ENCODE measurements at regions not wholly inside any gene's neighbourhood (a gene's known extent, or its start where the extent isn't known, plus 50 kb on each side); places are given as distances from the start of the nearest gene placed in this dataset.

DNA sequence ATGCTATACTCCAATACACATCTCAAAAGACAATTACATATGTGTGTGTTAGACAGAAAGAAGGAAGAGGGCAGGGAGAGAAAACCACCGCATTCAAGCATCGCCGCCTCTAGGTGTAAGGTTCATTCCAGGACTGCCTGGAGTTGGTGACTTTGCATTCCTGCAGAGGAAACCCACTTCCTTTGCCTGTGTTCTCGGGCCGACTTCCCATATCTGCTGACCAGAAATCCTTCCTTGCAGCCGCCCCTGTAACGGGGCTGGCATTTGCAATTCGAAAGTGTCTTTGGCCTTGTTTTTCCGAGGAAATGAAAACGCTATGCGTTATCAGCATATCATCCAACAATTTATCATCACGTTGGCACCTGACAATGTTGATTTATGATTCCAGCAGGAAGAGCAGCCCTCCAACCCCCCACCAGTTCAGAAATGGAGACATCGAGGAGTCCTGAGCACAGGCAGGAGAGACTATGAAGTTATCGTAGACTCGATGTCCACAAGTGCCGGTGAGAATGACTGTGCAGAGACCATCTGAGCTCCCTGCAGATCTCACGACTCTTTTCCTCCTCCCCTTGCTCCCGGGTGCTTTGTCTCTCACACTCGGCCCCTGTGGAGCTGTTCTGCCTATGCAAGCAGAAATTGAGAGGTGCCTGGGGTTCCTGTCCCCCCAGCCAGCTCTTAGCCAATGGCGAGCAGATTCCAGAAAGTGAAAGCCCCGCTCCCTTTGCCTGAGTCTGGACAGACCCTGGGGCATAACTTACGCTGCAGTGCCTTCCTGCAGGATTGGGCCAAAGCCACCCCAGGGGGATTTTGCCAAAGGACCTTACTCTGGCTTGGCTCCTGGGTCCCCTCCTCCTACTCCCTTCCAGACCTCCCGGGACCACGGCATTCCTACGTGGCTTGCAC, 68.9 kb upstream of the FOXK1 start:
- peak; percentile 80 for DNase-seq (ENCODE audit: low read depth)

DNA sequence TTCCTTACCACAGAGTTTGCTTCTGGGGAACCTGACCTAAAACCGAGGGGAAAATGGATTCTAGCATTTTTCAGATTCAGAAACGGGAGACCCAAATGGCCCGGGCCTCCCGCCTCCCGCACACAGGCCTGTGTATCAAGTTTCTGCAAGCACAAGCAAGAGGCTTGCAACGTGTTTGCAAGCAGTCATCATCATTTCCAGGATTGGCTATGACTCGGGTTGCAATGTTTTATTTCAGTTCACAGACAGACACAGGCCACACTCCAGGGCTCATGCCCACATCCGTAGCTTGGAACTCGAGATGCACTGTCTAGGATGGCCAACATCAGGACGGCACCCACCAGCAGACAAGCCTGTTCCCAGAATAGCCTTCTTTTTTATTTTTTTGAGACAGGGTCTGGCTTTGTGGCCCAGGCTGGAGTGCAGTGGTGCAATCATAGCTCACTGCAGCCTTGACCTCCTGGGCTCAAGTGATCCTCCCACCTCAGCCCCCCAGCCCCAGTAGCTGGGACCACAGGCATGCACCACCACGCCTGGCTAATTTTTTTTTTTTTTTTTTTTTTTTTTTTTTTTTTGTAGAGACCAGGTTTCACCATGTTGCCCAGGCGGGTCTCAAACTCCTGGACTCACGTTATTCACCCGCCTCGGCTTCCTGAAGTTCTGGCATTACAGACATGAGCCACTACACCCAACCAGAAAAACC, 68.1 kb upstream of the FOXK1 start:
- DNase-seq (ENCODE audit: low read depth): peak; percentile 67

DNA sequence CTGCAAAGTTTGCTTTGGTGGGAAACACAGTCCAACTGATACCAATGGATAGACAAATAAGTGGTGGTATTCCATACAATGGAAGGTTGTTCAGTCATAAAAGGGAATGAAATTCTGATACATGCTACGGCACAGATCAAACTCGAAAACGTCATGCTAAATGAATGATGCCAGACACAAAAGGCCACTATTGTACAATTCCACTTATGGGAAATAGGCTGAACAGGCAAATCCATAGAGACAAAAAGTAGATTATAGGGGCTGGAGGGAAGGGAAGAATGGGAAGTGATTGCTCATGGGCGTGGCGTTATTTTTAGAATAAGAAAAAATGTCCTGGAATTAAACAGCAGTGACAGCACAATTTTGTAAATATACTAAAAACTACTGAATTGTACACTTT, 66.0 kb upstream of the FOXK1 start:
- DNase-seq (ENCODE audit: low read depth): no peak

DNA sequence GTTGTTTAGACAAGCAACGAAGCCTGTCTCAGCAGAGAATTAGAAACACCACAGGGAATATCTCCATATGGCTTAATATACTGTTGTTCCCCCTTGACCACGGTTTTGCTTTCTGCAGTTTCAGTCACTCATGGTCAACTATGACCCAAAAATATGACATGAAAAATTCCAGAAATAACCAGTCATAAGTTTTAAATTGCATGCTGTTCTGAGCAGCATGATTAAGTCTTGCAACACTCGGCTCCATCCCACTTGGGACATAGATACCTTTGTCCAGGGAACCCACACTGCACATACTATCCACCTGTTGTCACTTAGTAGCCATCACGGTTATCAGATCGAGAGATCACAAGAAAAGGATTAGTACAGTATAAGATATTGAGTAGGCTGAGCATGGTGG, 60.7 kb upstream of the FOXK1 start:
- no peak for DNase-seq (ENCODE audit: low read depth)

DNA sequence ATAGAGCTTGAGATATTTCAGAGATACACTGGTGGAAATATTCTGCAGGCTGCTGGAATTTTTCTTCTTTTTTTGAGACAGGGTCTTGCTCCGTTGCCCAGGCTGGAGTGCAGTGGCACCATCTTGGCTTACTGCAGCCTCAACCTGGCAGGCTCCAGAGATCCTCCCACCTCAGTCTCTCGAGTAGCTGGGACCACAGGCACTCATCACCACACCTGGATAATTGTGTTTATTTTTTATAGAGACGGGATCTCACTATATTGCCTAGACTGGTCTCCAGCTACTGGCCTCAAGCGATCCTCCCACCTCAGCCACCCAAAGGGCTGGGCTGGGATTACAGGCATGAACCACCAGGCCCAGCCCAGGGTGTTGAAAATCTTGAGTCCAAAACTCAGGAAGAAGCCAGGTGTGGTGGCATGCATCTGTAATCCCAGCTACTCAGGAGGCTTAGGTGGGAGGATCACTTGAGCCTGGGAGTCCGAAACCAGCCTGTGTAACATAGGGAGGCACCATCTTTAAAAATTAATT, 55.7 kb upstream of the FOXK1 start:
- no peak for DNase-seq (ENCODE audit: low read depth)

DNA sequence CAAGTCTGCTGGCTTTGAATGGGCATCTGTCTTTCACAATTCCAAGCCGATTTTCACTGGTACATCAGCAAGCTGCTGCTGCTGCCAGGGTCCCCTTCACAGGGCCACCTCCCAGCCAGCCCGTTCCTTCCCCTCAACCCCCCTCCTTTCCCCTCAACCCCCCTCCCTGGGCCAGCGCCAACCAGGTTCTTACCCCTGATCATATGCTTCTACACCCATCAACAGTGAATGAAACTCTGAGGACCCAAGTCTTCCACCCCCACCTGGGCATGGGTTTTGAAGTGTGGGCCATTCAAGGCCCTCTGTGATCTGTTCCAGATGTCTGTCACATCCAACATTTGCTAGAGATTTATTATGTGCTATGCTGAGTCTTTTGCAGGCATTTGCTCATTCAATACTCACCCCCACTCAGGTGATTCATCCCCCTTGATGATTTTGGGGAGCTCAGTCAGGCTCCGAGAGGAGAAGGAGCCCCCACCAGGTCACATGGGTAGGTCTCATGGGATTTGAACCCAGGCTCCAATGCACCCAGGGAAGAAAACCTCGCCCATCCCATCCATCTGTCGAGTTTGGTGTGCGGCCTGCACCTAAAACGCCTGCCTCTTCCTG, 52.7 kb upstream of the FOXK1 start:
- DNase-seq (ENCODE audit: low read depth): no peak

DNA sequence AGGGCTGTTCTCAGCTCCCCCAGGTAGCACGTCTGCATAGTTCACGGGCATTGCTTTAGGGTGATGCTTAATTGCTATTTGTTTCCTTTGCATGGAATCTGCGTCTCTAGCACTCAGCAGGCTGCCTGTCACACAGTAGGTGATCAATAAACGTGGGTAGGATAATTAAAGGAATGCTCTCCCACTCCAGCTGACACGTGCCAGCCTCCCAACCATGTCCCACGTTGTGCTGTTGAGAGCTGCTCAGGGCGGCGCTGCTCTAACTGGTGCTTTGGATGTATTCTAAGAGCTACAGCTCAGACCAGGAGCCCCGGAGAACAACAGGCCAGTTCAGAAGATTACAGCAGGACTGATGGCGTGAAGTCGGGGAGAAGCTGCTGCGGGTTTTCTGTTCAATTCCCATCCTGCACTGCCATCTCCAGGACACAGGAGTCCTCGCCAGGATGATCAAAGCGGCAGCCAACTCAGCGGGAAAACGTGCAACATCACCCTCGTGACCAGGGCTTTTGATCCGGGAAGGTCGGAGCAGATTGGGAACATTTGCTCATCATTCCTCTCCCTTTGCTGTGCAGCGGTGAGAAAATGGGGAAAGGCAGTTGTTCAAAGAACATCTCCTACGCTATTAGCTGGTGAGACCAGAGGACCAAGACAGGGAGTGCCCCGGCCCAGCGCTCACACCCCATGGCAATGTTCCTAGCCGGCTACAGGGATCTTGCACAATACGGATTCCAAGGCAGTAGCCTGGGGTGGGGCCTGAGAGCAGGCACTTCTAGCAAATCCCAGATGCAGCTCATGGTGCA, 50.5 kb upstream of the FOXK1 start:
- peak; percentile 86 for DNase-seq (ENCODE audit: low read depth)

Data from Daoy (cell line).